NCI-H2196 treated with DMSO at 0.1 percent for 48 hours (cell line): ENCODE measurements at regions not wholly inside any gene's neighbourhood (a gene's known extent, or its start where the extent isn't known, plus 50 kb on each side); places are given as distances from the start of the nearest gene placed in this dataset.
"Not testable (repeated sequence)": the region's sequence is repeated elsewhere in the genome, so short reads cannot be mapped to it uniquely, and the experiment has no call there.

Experiments used
- DNase-seq: peaks from one replicate; lab custom pipeline; 2025; ENCODE audit not compliant: unreplicated experiment; lab: John Stamatoyannopoulos, UW

- peak; percentile 12 for DNase-seq
Measured at GRCh38 chr3:140863580-140864009, 78.0 kb upstream of the SLC25A36 start.

DNA sequence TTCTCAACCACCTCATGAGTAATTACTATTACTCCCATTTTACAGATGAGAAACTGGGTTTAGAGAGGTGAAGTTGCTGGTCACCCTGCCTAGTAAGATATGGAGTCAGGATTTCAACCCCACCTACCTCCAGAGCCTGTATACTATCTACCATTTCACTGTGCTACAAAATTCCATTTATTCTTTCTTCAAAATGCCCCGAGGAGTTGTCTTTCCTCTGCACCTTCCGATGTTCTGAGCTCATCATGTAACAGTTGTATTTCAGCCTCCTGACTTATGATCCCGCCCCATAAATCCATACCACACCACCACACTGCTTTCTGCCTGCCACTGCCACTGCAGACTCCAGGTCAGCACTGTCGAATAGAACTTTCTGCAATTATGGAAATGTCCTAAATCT is 71.3 kb upstream of the SLC25A36 start:
- no peak for DNase-seq

DNA sequence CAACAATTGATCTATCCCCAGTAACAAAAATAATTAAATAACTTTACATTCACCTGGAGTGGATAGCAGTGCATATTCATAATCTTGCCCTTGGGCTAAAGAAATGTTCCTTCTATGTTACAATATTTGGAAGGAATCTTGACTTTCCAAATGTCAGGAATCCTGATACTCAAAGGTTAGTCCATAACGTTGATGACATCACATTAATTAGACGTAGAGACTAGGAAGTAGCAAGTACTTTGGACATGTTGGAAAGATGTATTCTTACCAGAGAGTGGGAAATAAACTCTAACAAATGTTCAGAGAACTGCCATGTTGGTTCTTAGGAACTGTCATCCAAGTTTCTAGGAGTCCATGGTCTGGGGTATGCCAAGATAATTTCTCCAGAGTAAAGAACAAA is 70.6 kb upstream of the SLC25A36 start:
- DNase-seq: no peak

- not testable (repeated sequence) for DNase-seq
Measured at GRCh38 chr3:140872165-140872564, 69.5 kb upstream of the SLC25A36 start.

- no peak for DNase-seq
Measured at GRCh38 chr3:140883428-140884040, 58.1 kb upstream of the SLC25A36 start.

DNA sequence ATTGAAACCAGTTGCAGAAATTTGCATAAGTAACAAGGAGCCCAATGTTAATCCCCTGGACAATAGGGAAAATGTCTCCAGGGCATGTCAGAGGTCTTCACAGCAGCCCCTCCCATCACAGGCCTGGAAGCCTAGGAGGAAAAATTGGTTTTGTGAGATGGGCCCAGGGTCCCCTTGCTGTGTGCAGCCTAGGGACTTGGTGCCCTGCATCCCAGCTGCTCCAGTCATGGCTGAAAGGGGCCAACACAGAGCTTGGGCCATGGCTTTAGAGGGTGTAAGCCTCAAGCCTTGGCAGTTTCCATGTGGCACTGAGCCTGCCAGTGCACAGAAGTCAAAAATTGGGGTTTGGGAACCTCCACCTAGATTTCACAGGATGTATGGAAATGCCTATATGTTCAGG is 55.9 kb upstream of the SLC25A36 start:
- not testable (repeated sequence) for DNase-seq
